ENCODE measurements at regions not wholly inside any gene's neighbourhood (a gene's known extent, or its start where the extent isn't known, plus 50 kb on each side); places are given as distances from the start of the nearest gene placed in this dataset.
"Not testable (repeated sequence)": the region's sequence is repeated elsewhere in the genome, so short reads cannot be mapped to it uniquely, and the experiment has no call there.

DNA sequence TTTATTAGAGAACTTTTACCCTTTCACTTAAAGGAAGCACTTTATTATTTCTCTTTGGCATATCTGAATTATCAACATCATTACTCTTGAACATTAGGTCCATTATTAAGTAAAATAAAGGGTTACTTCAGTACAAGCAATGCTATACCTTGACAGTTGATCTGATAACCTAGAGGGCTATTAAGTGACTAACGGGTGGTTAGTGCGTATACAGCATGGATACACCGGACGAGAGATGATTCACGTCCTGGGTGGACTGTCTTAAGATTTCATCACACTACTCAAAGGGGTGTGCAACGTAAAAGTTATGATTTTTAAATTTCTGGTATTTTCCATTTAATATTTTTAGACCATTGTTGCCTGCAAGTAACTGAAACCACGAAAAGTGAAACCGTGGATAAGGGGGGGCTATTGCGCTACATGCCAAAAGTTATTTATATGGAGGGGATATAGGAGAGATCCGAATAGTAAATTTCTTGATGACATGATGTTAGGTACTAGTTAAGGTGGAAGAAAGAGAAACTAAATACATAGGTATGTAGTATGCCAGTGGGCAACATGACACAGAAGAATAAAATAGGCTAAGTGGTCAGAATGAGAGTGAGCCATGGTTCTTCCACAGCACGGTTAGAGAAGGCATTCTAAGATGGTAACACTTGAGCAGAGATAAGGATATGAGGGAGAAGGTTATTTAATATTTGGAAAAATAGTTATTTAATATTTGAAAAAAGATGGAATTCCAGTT, 230.8 kb upstream of the ANKRD50 start:
- peak; percentile 92 for DNase-seq (ENCODE audit: low read depth)

DNA sequence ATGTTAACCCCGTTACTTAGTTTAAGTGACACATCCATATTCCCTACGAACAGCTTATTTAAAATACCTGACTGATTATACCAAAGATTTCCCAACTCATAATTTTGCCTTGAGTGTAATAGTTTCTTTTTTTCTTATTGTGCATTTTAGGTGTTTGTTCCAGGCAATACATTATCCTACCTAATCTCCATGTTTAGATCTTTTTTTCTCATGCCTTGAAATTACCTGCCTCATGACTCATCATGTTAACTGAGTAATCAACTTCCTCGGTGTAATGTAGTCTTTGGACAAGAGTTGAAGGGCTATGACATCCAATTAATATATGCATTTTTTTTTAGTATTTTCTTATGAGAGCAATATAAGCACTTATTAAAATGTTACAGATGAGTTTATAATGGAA, 228.7 kb upstream of the ANKRD50 start:
- DNase-seq (ENCODE audit: low read depth) = peak; percentile 23

DNA sequence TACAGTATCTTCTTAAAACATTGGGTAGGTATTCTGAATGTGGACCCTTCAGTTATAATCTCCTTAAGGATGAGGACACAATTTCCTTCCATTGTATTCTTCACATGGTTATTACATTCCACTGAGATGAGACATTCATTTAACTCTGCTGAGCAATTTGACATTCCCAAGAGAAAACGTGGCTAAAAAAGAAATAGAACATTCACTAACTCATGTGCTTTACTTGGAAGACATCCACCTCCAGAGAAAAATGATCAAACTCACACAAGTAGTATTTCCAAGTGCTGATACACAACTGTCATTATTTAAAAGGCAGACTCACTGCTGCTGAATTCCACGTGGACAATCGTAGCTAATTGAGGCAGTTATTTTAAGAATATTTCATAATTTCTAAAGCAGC, 227.9 kb upstream of the ANKRD50 start:
- peak; percentile 97 for DNase-seq (ENCODE audit: low read depth)

DNA sequence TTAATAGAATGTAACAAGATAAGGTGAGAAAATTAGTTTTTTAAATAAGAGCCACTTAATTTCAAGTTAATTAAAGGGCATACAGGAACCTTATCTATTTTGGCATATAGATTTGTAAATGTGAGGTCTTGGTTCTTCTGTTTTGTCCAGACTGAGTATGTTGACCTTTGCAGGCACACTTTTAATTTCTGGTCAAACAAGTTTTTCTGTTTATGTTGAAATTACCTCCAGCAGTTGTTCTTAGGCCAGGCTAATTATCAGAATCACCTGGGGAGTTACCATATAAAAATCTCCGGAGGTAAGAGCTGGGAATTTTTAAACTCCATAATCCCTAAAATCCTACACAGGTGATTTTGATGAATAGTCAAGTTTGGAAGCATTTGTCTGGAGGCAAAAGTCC, 227.4 kb upstream of the ANKRD50 start:
- DNase-seq (ENCODE audit: low read depth) = no peak

DNA sequence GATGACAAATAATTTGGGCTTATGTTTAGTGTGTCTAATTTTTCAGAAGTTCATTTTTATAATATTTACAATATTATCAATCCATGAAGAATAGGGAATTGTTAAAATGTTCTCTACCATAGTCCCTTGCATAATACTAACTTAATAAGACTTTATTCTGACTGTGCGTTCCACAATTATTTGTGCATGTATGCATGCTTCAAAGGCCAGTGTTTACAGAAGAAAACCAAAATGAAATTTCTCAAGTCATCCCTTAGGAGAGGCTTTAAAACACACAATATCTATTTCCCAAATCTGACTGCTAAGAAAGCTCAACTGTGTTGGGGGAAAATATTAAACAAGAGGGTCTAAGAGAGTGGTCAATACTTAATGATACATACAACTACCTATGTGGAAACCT, 226.3 kb upstream of the ANKRD50 start:
- no peak for DNase-seq (ENCODE audit: low read depth)

DNA sequence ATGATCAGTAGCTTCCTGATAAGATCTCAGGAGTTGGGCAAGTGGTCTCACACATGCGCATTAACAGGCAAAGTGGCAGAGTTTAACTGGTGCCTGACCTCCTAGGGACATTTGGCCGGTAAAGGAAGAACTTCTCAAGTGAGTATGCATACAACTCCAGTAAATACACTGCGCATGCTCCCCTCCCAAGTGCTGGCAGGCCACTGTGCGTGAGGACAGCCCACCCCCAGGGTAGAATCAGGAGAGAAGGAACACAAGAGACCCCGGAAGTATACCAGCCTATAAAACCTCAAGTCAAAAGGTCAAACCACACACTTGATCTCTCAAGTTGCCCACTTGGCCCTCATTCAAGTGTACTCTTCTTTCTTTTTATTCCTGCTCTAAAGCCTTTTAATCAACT, 225.5 kb upstream of the ANKRD50 start:
- no peak for DNase-seq (ENCODE audit: low read depth)

DNA sequence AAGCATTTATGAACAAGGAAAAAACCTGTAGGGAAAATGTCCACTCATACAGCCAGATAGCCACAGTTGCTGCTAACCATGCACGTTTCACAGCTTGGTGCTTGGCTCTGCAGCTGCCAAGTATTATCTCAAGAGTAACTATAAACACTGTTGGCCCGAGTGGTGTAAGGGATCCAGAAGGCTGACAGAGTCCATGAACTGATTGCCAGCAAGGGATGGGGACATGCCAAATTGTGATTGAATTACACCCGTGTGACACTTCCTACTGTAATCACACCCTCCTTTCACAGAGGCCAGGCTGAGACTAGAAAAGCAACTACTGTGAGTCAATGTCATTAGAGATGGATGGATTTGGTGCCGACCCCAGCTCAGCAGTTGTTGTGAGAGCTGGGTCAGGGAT, 223.9 kb upstream of the ANKRD50 start:
- no peak for DNase-seq (ENCODE audit: low read depth)

DNA sequence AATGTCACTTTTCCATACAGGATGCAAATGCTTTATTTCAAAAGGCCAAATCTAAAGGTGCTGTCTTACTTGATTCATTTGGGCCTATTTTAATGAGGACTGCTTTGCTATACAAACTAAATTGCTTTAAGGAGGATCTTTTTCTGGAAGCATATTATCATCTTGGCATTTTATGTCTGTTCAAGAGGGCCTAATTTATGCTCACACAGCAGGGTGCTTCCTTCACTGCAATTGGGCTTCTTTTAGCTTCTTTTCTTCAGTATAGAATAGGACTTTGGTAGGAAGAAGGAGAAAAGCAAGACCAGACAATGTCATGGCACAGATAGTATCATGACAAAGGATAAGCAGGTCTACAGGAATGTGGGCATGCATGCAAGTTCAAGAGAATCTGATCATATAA, 222.4 kb upstream of the ANKRD50 start:
- DNase-seq (ENCODE audit: low read depth) = no peak

DNA sequence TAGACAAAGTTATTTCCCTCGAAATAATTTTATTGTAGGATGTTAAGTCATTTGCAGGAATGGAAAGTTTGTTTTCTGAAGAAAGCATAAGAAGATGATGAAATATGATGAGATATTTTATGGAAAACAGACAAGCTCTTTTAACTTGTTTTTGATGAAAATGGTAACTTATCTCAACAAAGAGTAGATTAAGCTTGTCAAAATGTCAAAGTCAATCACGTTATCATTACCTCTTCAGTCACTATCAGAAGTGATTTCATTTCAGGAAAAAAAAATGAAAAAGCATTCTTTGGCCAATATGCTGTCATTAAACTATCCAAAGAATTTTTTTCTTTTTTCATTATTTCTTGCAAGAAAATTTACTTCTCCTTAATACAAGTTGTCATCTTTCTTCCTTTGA, 221.0 kb upstream of the ANKRD50 start:
- no peak for DNase-seq (ENCODE audit: low read depth)

DNA sequence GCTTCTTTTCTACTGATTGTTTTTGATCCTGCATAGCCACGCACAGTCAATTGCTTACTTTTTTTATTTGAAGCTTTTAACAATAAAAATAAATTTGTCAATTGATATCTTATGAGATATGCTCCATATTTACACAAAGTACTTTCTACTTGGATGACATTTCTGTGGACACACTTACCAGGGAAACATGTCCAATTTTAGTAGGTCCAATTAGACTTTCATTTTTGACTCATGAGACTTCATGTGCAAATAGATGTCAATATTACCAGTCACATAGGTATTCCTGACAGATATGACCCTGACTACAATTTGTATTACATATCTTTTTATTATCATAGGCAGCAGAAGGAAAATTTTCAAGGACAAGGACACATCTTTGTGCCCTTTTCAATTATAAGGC, 219.9 kb upstream of the ANKRD50 start:
- DNase-seq (ENCODE audit: low read depth) = no peak

DNA sequence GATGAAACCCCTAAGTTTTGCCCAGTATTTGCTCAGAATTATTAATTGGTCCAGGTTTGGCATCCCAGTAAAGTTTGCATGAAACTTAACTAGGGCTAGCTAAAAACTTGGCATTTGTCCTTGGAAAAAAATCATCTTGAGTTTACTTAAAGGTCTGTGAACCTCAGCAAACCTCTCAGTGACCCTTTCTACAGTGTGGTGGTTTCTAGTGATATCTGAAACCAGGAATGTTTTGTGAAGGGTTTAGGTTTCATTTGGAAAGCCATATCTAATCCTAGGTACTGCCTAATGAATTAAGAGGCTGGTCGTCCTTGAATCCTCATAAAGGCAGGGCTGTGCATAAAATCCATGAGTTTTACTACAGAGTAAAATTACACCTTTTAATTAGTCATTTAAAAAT, 218.5 kb upstream of the ANKRD50 start:
- DNase-seq (ENCODE audit: low read depth) = peak; percentile 51

DNA sequence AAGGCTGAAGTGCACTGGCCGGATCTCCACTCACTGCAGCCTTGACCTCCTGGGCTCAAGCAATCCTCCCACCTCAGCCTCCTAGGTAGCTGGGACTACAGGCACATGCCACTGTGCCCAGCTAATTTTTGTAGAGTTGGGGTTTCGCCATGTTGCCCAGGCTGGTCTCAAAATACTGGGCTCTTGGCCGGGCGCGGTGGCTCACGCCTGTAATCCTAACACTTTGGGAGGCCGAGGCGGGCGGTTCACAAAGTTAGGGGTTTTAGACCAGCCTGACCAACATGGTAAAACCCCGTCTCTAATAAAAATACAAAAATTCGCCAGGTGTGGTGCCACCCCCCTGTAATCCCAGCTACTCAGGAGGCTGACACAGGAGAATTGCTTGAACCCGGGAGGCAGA, 210.2 kb upstream of the ANKRD50 start:
- not testable (repeated sequence) for DNase-seq (ENCODE audit: low read depth)

DNA sequence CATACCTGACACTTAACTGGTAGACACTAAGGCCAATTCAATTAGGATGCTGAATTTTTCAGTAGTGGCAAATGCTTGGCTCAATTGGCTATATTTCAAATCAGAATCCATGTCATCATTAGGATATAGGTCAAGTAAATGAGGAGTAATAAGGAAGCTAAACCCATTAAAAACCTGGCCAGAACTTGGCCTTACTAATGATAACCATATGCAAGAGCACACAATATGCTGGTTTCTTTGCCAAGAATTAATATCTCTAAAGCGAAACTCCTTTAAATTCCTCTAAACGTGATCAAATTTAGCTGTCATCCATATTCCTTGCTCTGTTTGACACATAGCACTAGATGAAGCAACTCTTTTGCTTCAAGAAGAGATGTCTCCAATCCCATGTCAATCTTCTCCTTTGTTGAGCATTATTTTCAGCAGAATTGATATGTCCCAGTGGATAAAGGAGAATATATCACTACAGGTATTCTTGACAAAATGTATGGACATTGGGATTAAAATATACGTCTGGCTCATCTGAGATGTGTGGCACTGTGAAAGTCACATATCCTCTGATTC, 206.1 kb upstream of the ANKRD50 start:
- DNase-seq (ENCODE audit: low read depth) = no peak

DNA sequence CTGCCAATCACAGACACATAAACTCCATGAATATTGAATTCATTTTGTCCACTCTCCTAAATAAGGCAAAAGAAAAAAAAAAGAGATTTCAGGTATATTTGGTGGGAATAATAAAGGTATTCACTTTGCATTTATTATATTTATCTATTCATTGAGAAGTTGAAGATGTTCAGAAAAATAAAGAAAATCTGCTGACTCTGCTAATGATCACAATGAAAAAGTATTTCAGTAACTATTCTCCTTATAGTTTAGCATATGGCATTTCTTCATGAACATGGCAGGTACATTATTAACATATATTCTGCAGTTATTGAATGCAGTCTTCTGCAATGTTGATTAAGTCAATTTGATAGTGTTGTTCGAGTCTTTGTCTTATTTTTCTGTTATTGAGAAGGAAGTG, 202.5 kb upstream of the ANKRD50 start:
- DNase-seq (ENCODE audit: low read depth) = no peak

DNA sequence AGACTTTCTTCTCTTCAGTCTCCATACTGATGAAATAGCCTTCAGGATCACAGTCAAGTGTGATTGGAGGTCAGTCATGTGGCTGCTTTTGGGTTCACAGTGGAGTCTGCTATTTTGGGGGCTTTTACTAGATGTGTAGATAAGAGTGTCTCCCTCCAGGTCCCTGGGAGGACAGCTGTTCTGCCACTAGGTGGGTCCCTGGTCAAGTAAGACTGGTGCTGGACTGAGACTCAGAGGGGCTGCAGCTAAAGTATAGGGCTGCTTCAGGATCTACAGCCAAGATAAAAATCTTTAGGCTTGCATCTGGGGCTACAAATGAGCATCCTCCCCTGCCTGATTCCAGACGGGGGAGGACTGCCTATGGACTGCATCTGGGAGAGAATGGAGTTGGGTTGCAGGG, 200.7 kb upstream of the ANKRD50 start:
- DNase-seq (ENCODE audit: low read depth) = no peak

DNA sequence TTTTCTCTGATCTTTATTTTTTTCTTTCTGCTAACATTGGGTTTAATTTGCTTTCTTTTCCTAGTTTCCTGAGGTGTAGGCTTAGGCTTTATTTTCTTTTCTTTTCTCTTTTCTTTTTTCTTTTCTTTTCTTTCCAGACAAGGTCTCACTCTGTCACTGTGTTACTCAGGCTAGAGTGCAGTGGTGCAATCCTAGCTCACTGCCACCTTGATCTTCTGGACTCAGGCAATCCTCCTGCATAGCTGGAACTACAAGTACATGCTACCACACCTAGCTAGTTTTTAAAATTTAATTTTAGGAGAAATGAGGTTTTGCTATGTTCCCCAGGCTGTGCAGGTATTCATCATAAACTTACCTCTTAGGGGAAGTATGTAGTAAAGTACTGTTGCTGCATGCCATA, 197.8 kb upstream of the ANKRD50 start:
- DNase-seq (ENCODE audit: low read depth) = no peak

DNA sequence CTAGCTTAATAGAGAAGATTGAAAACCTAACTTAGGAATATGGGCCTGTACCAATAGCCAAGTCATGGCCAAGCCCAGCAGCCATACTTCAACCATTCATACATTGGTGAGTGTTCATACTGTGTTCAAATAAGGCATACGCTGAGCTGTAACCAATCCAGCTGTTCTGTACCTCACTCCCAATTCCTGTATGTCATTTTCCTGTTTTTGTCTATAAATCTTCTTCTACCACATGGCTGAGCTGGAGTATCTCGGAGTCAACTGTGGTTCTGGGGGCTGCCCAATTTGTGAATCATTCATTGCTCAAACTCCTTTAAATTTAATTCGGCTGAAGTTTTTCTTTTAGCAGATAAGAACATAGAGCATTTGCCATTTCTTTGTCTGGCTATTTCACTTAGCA, 195.3 kb upstream of the ANKRD50 start:
- DNase-seq (ENCODE audit: low read depth) = peak; percentile 92

DNA sequence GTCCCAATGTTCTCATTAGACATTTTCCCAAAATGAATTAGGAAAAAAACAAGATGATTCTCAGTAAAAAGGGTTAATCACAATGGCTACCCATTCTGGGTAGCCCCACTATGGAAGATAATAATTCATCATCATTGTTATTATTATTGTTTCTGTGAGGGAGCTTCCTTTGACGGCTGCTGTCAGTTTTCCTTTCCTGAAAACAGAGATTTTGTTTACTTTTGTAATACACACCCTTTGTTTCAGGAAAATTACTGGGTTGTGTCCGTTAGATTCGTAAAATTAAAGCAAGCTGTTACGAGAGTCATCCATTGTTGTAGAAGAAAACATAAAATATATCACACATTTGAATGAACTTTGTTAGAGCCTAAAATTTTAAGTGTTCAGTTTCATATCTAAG, 192.9 kb upstream of the ANKRD50 start:
- DNase-seq (ENCODE audit: low read depth) = no peak

DNA sequence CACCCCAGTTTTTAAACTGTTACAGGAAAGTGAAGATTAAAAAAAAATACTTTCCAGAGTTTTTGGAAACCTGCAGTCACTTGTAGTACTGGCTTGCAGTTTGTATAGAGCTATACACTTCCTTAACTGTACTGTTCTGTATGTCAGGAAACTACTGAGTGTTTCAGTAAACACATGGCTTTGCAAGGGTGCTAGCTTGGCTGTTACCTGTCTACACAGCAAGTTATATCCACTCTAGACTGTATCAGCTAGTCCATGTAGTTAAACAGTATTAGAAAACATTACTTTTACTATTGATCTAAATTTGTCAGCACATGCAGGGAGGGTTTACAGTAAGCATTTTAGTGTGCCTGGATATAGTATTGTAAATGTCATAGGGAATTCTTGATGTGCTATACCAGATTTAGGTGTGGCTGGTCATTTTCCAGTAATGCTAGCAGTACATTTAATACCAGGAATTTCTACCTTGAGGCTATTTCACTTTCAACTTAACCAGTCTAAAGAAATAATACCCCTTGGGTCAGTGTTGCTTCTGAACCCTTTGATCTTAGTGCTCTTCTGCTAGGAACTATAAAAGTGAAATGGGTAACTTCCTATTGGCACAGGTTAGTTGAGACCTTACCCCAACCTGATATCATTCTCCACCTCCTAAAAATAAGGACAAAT, 192.3 kb upstream of the ANKRD50 start:
- no peak for DNase-seq (ENCODE audit: low read depth)

DNA sequence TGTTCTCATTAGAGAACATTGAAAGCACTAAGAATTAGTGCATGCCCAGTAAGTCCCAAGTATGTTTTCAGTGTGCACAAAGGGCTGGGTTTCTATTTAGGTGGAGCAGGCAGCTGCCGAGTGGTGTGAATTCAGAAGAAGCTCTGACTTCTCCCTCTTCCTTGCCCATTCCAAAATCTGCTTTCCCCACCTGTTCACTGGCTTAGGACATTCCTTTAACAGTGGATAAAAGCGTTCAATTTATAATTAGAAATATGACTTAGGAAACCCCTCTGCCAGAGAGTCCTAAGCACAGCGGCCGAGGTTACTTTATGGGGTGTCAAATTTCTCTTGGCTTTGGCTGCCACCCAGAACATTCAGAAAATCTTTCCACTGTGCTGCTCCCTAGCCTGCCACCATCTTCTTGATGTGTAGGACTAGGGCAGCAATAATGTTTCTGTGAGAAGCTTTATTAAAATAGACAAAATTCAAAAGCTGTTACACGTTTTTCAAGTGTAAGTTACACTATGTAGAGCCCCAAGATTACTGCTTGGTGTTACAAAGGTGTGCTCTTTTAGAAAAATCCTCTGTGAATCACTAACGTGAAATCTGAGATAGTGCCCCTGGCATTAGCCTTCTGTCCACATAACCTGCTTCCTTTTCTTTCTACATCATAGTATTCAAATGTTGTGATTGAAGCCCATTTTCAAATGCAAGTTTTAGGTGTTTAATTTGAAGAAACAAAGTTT, 191.6 kb upstream of the ANKRD50 start:
- peak; percentile 49 for DNase-seq (ENCODE audit: low read depth)

DNA sequence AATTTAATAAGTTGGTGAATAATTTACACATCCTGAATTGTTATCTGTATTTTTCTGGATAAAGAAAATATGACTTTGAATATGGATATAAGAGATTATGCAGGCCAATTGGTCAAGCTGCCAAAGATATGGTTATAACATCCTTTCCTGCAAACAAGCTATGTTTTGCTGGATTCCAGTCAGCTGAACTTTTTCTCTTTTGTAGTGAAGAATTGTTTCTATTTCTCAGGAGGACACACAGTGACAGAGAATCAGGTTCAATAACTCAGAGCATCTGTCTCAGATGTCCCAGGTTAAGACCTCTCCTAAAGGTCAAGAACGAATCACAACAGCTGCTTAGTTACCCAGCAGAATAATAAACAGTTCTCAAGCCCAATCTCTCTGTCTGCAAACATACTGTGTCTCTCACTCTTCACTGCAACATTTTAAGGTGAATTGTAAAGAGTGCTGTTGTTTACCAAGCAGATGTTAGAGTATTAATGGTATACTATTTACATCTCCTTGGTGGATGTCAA, 189.5 kb upstream of the ANKRD50 start:
- DNase-seq (ENCODE audit: low read depth) = no peak

DNA sequence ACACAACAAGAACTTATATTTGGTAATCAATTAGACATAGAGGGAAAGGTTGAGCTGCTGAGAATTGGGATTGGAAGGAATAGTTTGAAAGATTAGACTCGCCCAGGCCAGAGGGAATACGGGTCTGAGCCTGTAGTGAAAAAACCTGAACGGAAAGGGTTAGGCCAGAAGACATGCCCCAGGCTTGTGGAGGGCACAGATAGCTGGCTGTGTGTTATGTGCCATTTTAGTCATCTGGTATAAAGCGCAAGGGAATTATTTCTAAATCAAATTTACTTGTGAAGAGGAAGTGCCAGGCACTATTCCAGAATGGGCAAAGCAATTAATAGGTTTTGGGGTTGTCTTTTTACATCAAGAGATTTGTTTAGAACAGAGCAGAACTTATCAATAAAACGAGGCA, 187.5 kb upstream of the ANKRD50 start:
- no peak for DNase-seq (ENCODE audit: low read depth)

DNA sequence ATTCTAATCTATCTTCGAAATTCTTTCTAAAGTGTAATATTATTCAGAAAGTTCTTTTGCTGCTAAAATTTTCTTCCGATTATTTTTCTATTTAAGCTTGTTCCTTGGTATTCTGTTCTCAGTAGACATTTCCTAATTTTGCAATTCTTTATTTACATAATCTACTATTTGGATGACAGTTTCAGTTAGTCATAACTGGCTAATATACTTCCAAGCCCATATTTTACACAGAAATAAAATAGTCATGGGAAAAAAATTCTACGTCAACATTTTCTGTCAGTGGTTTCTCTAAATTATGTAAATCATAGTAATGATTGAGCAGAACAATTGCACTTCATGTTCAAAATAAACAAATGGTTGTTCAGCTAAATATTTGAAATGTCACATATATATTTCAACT, 178.0 kb upstream of the ANKRD50 start:
- peak; percentile 85 for DNase-seq (ENCODE audit: low read depth)

Measured in amniotic epithelial cell (primary cell).